CD4-positive, alpha-beta T cell treated with Interleukin-12 subunit alpha and Interleukin-12 subunit beta, for 1 hour (primary cell): ENCODE measurements at regions not wholly inside any gene's neighbourhood (a gene's known extent, or its start where the extent isn't known, plus 50 kb on each side); places are given as distances from the start of the nearest gene placed in this dataset.

Experiments
- DNase-seq: peaks from one replicate; pipeline ENCODE4 v3.0.0-alpha.2; 2020

DNA sequence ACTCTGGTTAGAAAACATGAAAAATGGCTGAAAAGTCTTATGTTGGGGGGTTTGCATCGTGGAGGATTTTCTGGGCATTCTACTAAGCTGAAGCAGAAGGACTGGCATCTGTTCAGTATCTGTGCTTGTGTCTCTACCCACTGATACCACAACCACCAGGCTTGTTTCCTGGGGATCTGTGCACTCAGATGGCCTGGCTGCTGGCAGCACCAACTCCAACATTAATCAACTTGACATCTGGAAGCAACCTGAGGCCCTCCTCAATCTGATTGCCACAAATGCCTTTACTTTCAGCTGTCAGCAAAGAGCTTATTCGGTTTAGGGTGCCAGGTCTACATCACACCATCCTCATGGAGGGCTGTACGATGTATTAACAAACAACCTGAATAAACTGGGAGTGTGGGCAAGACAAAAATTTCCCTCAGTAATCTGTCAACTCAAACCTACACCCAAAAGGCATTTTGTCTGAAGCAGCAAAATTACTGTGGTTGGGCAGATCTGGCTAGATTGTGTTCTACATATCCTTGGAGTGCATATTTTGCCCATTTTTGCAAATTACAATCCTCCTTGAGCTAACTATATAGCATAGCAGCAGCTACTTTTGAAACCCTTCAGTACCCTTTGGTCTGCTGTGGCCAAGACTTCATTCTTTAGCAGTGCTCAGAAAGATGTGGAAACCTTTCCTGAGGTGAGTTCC is 74.6 kb downstream of the FOXD1 start:
- no peak for DNase-seq

DNA sequence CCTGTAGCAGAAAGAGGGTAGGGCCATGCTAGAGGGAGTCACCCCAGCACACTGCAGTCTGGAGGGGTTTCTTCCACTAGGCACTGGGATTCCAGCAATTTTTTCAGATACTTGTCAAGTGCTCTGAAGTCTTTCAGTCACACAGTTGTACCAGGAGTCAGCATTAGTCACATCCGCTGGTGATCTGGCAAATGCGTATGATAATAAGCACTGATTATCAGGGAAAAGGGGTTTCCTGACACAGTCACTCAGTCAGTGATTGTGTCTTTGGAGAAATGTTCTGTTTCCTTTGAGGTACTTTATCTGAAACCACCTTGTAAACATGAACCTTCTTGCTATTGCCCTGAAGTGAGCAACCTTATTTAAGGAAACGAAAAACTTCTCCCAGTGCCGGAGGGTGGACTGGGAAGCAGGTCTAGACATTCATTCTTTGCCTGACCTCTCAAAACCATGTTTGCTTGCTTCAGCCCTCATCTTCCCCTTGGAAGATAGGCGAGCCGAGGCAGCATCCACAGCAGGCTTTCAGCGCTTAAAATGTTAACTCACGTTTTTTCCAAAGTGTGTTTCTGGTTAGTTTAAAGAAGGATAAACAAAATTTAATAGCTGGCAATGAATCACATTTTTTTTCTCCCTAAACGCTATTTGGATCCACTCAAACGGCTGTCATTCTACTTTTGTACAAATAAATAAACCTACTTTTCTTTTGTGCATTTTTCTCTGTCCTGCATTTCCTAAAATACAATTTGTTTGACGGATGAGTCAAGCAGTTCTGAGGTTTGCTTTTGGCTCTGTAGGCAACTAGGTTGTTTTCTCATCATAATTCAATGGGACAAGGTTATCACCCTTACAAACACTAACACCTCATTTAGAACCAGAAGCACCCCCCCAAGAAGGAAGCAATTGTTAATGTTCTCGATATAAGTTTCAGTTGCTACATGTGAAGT is 77.7 kb downstream of the FOXD1 start:
- no peak for DNase-seq

DNA sequence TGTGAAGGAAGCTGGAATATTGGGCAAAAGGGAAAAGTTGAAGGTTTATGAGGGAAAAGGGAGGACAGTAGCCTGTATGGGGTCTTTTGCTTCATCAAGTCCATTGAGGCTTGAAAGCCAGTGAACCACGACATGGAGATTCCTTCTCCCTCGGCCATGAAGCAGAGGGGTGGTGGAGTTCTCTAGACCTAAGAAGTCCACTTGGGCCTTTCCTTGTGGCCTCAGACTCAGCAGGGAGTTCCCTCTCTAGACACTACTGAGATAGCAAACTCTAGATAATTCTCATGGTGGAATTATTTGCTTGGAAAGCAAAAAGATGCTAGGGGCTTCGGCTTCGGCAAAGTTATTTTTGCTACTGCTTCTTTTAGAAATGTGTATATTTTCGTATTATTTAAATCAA is 78.5 kb downstream of the FOXD1 start:
- DNase-seq = no peak

DNA sequence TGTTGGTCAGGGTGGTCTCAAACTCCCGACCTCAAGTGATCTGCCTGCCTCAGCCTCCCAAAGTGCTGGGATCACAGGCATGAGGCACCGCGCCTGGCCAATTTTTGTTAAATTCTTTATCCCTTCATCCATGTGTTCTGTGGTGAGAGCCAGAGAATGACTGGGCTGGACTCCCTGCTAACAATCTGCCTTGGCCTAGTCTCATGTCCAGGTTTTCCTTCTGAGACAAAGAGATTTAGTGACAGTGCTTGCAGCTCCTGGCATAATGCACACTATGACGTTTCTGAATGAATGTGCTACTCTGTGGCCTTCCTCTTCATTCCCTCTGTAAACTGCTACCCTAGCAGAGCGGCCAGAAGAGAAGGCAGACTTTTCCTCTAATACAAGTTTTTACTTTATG is 79.3 kb downstream of the FOXD1 start:
- DNase-seq = no peak

- DNase-seq = no peak
These were observed 80.9 kb downstream of the FOXD1 start for GRCh38 chr5:73367650-73368049.

- no peak for DNase-seq
These were observed 82.4 kb downstream of the FOXD1 start for GRCh38 chr5:73365990-73366667.

- no peak for DNase-seq
These were observed 83.2 kb downstream of the FOXD1 start for GRCh38 chr5:73365301-73365853.

GRCh38 chr5:73363911-73364730 is 84.5 kb downstream of the FOXD1 start:
- DNase-seq = no peak

DNA sequence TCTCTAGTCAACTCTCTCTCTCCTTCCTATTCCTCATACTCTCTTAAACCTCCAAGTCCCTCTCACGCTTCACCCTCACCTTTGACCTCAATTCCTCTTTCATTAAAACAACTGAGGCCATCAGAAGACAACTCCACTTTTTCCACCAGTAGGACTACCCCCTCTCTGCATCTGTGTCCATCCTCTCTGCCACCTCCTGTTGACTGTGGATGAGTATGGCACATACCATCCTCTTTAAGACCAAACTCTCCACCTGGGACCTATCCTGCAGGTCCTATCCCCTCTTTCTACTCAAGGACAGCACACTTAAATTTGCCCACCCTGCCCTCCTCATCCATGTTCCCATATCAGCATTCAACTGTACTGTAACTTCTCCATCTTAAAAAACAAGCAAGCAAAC is 89.2 kb downstream of the FOXD1 start:
- no peak for DNase-seq

GRCh38 chr5:73358366-73358765 is 90.2 kb downstream of the FOXD1 start:
- no peak for DNase-seq

GRCh38 chr5:73357576-73357975 is 91.0 kb downstream of the FOXD1 start:
- DNase-seq = no peak

DNA sequence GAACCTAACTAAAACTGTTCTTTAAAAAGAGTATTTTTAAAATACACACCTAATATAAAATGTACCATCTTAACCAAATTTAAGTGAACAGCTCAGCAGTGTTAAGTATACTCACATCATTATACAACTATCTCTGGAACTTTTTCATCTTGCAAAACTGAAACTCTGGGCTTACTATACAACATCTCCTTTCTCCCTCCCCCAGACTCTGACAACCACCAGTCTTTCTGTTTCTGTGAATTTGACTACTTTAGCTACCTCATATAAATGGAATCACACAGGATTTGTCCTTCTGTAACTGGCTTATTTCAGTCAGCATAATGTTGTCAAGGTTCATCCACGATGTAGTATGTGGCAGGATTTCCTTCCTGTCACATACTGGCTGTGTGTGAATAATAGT is 93.5 kb downstream of the FOXD1 start:
- DNase-seq = no peak

GRCh38 chr5:73354406-73354805 is 94.2 kb downstream of the FOXD1 start:
- DNase-seq = no peak

DNA sequence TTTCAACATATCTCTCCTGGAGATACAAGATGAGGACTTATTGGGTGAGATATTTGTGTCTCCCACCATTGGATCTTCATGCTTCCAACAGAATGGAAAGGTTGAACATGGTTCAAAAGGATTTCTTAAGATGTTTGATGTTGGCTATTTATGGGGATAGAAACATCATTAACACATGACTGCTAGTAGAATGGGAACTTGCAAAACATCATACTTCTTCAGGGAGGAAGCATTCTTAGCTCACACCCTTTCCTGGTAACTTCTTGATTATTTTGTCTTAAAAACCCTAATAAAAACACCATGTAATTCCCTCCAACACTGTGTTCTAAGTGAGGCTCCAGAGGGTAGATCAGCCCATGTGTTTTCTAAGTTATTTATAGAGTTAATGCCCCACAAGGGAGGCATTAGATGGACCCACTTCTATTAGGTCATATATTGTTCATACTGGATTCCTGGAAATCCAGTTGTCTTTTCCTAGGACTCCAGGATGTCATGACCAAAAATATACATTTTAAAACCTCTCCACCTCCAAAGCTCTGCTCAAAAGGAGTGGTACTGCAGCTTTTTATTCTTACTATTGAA is 95.8 kb downstream of the FOXD1 start:
- no peak for DNase-seq

- DNase-seq = no peak
These were observed 96.3 kb downstream of the FOXD1 start for GRCh38 chr5:73352243-73352642.

- DNase-seq = no peak
These were observed 97.0 kb downstream of the FOXD1 start for GRCh38 chr5:73351593-73351992.

- no peak for DNase-seq
These were observed 101.6 kb downstream of the FOXD1 start for GRCh38 chr5:73346878-73347408.

- DNase-seq = no peak
These were observed 103.7 kb downstream of the FOXD1 start for GRCh38 chr5:73344835-73345234.

GRCh38 chr5:73339711-73340110 is 108.9 kb downstream of the FOXD1 start:
- DNase-seq = no peak

- DNase-seq = no peak
These were observed 109.5 kb downstream of the FOXD1 start for GRCh38 chr5:73339051-73339575.

- DNase-seq = no peak
These were observed 110.1 kb downstream of the FOXD1 start for GRCh38 chr5:73338256-73339050.
